Mesenchymal stem cell (in vitro differentiated cells and primary cell): ENCODE measurements at regions not wholly inside any gene's neighbourhood (a gene's known extent, or its start where the extent isn't known, plus 50 kb on each side); places are given as distances from the start of the nearest gene placed in this dataset.

ENCODE experiments used
- DNase-seq: peaks from one replicate; pipeline ENCODE4 v3.0.0-alpha.2; 2013
- H2AFZ ChIP-seq: one replicate; pipeline ENCODE4 v1.6.1; 2013; ENCODE audit warnings: low read depth, mild to moderate bottlenecking, control low read depth, inconsistent platforms, low read length, moderate library complexity
- H2AK5ac ChIP-seq: 2 replicates; pipeline ENCODE4 v1.6.1; 2013; ENCODE audit warnings: low read length, moderate library complexity, mild to moderate bottlenecking, inconsistent platforms; ENCODE audit not compliant: severe bottlenecking
- H2BK120ac ChIP-seq: one replicate; pipeline ENCODE4 v1.6.1; 2013; ENCODE audit warnings: low read depth, mild to moderate bottlenecking, inconsistent platforms, low read length, moderate library complexity
- H2BK12ac ChIP-seq, 2 experiments: one replicate each; pipeline ENCODE4 v1.6.1; 2013; ENCODE audit warnings: inconsistent platforms in 2 of 2, low read length in 2 of 2, mild to moderate bottlenecking in 2 of 2, moderate library complexity in 2 of 2, control low read depth in 1 of 2
- H2BK15ac ChIP-seq: one replicate; pipeline ENCODE4 v1.6.1; 2013; ENCODE audit warnings: mild to moderate bottlenecking, low read depth, inconsistent platforms; ENCODE audit not compliant: poor library complexity, severe bottlenecking
- H2BK5ac ChIP-seq: 2 replicates; pipeline ENCODE4 v1.6.1; 2013; ENCODE audit warnings: low read depth, mild to moderate bottlenecking, low read length, control low read depth, inconsistent platforms; ENCODE audit not compliant: poor library complexity, severe bottlenecking
- H3K14ac ChIP-seq, 2 experiments: one replicate each; pipeline ENCODE4 v1.6.1; 2013; ENCODE audit warnings: inconsistent platforms in 2 of 2, low read length in 2 of 2, control low read depth in 1 of 2, mild to moderate bottlenecking in 1 of 2, moderate library complexity in 1 of 2
- H3K18ac ChIP-seq, 2 experiments: one replicate each; pipeline ENCODE4 v1.6.1; 2013; ENCODE audit warnings: inconsistent platforms in 2 of 2, low read length in 2 of 2, control low read depth in 1 of 2, low read depth in 1 of 2, mild to moderate bottlenecking in 1 of 2
- H3K23ac ChIP-seq, 2 experiments: one replicate each; pipeline ENCODE4 v1.6.1; 2013; ENCODE audit warnings: inconsistent platforms in 2 of 2, low read length in 2 of 2, mild to moderate bottlenecking in 2 of 2, moderate library complexity in 2 of 2, control low read depth in 1 of 2
- H3K27ac ChIP-seq: 2 replicates; pipeline ENCODE4 v1.5.1; 2013; ENCODE audit warnings: mild to moderate bottlenecking, moderate library complexity, low read length, control low read depth, inconsistent platforms; ENCODE audit not compliant: poor library complexity, severe bottlenecking
- H3K27me3 ChIP-seq, 2 experiments: 2 replicates each; pipeline versions ENCODE4 v1.6.1 to v1.7.0; 2013; ENCODE audit warnings: low read length in 2 of 2, mild to moderate bottlenecking in 2 of 2, moderate library complexity in 2 of 2, control low read depth in 1 of 2, inconsistent platforms in 1 of 2; ENCODE audit not compliant: control insufficient read depth in 1 of 2, insufficient read depth in 1 of 2
- H3K36me3 ChIP-seq, 2 experiments: 2 replicates each; pipeline versions ENCODE4 v1.6.1 to v1.7.0; 2013; ENCODE audit warnings: low read length in 2 of 2, control low read depth in 1 of 2, inconsistent platforms in 1 of 2, low read depth in 1 of 2, mild to moderate bottlenecking in 1 of 2; ENCODE audit not compliant: insufficient read depth in 2 of 2, control insufficient read depth in 1 of 2
- H3K4ac ChIP-seq, 2 experiments: one replicate each; pipeline ENCODE4 v1.6.1; 2013; ENCODE audit warnings: inconsistent platforms in 2 of 2, low read length in 2 of 2, mild to moderate bottlenecking in 2 of 2, moderate library complexity in 2 of 2, control low read depth in 1 of 2, low read depth in 1 of 2
- H3K4me1 ChIP-seq: 2 replicates; pipeline ENCODE4 v1.6.1; 2013; ENCODE audit warnings: low read depth, low read length, control low read depth; ENCODE audit not compliant: control insufficient read depth, insufficient read depth
- H3K4me2 ChIP-seq: 2 replicates; pipeline ENCODE4 v1.6.1; 2013; ENCODE audit warnings: low read length, mild to moderate bottlenecking, inconsistent platforms; ENCODE audit not compliant: poor library complexity, severe bottlenecking
- H3K4me3 ChIP-seq, 2 experiments: 2 replicates each; pipeline versions ENCODE4 v1.5.1 to v1.7.0; 2013; ENCODE audit warnings: low read length in 2 of 2, mild to moderate bottlenecking in 2 of 2, control low read depth in 1 of 2, low read depth in 1 of 2; ENCODE audit not compliant: insufficient read depth in 1 of 2
- H3K79me1 ChIP-seq: replicated peaks from 2 replicates; pipeline ENCODE4 v1.6.1; 2013; ENCODE audit warnings: mild to moderate bottlenecking, control low read depth, low read length, inconsistent platforms; ENCODE audit not compliant: poor library complexity, severe bottlenecking
- H3K9ac ChIP-seq: 2 replicates; pipeline ENCODE4 v1.7.0; 2013; ENCODE audit warnings: mild to moderate bottlenecking, low read length, moderate library complexity
- H3K9me3 ChIP-seq: 2 replicates; pipeline ENCODE4 v1.7.0; 2013; ENCODE audit warnings: mild to moderate bottlenecking, low read length; ENCODE audit not compliant: control insufficient read depth
- H4K8ac ChIP-seq: one replicate; pipeline ENCODE4 v1.6.1; 2013; ENCODE audit warnings: inconsistent platforms, mild to moderate bottlenecking, low read length, moderate library complexity
- H4K91ac ChIP-seq: one replicate; pipeline ENCODE4 v1.6.1; 2013; ENCODE audit warnings: mild to moderate bottlenecking, low read length, inconsistent platforms
- WGBS: methylation state at CpG from one replicate; pipeline ENCODE4 v1.1.7; 2013; ENCODE audit warnings: mixed read lengths; 5-methylcytosine and 5-hydroxymethylcytosine counted together

- Histone ChIP-seq H4K91ac (no peak overlapping the region), H3K9ac (no peak overlapping the region), H3K79me1 (no peaks in the 10 kb centered on the region), H4K8ac (no peak overlapping the region), H3K14ac (no peak overlapping the region), H3K27ac (no peak overlapping the region), H2AK5ac (no peak overlapping the region), H3K9me3 (no peaks in the 10 kb centered on the region), H3K36me3 (no peaks in the 10 kb centered on the region), H3K18ac (no peak overlapping the region), H2BK120ac (no peak overlapping the region), H2AFZ (no peak overlapping the region), H3K4me3 (no peak overlapping the region), H3K27me3 (no peaks in the 10 kb centered on the region), H2BK12ac (no peak overlapping the region), H3K23ac (no peak overlapping the region), H3K4ac (no peak overlapping the region), H3K4me2 (no peak overlapping the region), H2BK15ac (no peak overlapping the region), H2BK5ac (no peak overlapping the region), H3K4me1 (no peaks in the 10 kb centered on the region)
- DNase-seq, result no peak
- WGBS, result no CpG with 5 or more reads among the region's 1 CpG
Observed at GRCh38 chr14:98189944-98190343, 1082.1 kb downstream of the BCL11B start.

GRCh38 chr14:98192946-98193345, 1079.1 kb downstream of the BCL11B start:
- H2AK5ac ChIP-seq, result no peak overlapping the region
- H3K9me3 ChIP-seq, result no peaks in the 10 kb centered on the region
- no peak overlapping the region for H4K91ac ChIP-seq
- H3K18ac ChIP-seq, result no peak overlapping the region
- H2BK12ac ChIP-seq, result no peak overlapping the region
- H3K4me2 ChIP-seq, result no peak overlapping the region
- no peaks in the 10 kb centered on the region for H3K4me1 ChIP-seq
- H4K8ac ChIP-seq, result no peak overlapping the region
- H3K4ac ChIP-seq, result no peak overlapping the region
- no peak overlapping the region for H2BK15ac ChIP-seq
- DNase-seq, result no peak
- H3K23ac ChIP-seq, result no peak overlapping the region
- H3K9ac ChIP-seq, result no peak overlapping the region
- H3K27me3 ChIP-seq, result no peaks in the 10 kb centered on the region
- no peaks in the 10 kb centered on the region for H3K36me3 ChIP-seq
- no peak overlapping the region for H2BK5ac ChIP-seq
- no peak overlapping the region for H3K4me3 ChIP-seq
- no peaks in the 10 kb centered on the region for H3K79me1 ChIP-seq
- H3K27ac ChIP-seq, result no peak overlapping the region
- WGBS, result 84% methylated on average over 2 of the region's 2 CpGs
- no peak overlapping the region for H2AFZ ChIP-seq
- H2BK120ac ChIP-seq, result no peak overlapping the region
- H3K14ac ChIP-seq, result no peak overlapping the region

- no peak overlapping the region for H2AK5ac ChIP-seq
- WGBS, result 51% methylated on average over 2 of the region's 2 CpGs
- no peaks in the 10 kb centered on the region for H3K79me1 ChIP-seq
- H2BK15ac ChIP-seq, result no peak overlapping the region
- no peak overlapping the region for H3K14ac ChIP-seq
- H3K23ac ChIP-seq, result no peak overlapping the region
- no peaks in the 10 kb centered on the region for H3K4me1 ChIP-seq
- no peaks in the 10 kb centered on the region for H3K9me3 ChIP-seq
- no peak overlapping the region for H3K27ac ChIP-seq
- DNase-seq, result no peak
- H3K36me3 ChIP-seq, result no peaks in the 10 kb centered on the region
- H3K4ac ChIP-seq, result no peak overlapping the region
- H3K9ac ChIP-seq, result no peak overlapping the region
- no peak overlapping the region for H3K4me2 ChIP-seq
- H3K27me3 ChIP-seq, result no peaks in the 10 kb centered on the region
- no peak overlapping the region for H4K91ac ChIP-seq
- H3K4me3 ChIP-seq, result no peak overlapping the region
- H2BK120ac ChIP-seq, result no peak overlapping the region
- no peak overlapping the region for H2AFZ ChIP-seq
- no peak overlapping the region for H2BK12ac ChIP-seq
- no peak overlapping the region for H4K8ac ChIP-seq
- no peak overlapping the region for H2BK5ac ChIP-seq
- no peak overlapping the region for H3K18ac ChIP-seq
Observed at GRCh38 chr14:98194821-98195220, 1077.2 kb downstream of the BCL11B start.

GRCh38 chr14:98195256-98195655, 1076.7 kb downstream of the BCL11B start:
- DNase-seq, result no peak

More at GRCh38 chr14:98195256-98195655, 1076.7 kb downstream of the BCL11B start:
- H3K4me1 ChIP-seq, result no peaks in the 10 kb centered on the region
- H3K4me2 ChIP-seq, result no peak overlapping the region
- H2AFZ ChIP-seq, result no peak overlapping the region
- H4K8ac ChIP-seq, result no peak overlapping the region
- no peak overlapping the region for H2BK12ac ChIP-seq
- no peak overlapping the region for H3K14ac ChIP-seq
- no peaks in the 10 kb centered on the region for H3K27me3 ChIP-seq
- H4K91ac ChIP-seq, result no peak overlapping the region
- H3K9me3 ChIP-seq, result no peaks in the 10 kb centered on the region
- H3K27ac ChIP-seq, result no peak overlapping the region
- H2BK15ac ChIP-seq, result no peak overlapping the region
- WGBS, result 57% methylated on average over 3 of the region's 3 CpGs
- H3K36me3 ChIP-seq, result no peaks in the 10 kb centered on the region
- H3K4me3 ChIP-seq, result no peak overlapping the region
- no peak overlapping the region for H3K9ac ChIP-seq
- no peak overlapping the region for H2BK120ac ChIP-seq
- no peak overlapping the region for H3K23ac ChIP-seq
- H2AK5ac ChIP-seq, result no peak overlapping the region
- no peak overlapping the region for H2BK5ac ChIP-seq
- H3K79me1 ChIP-seq, result no peaks in the 10 kb centered on the region
- no peak overlapping the region for H3K18ac ChIP-seq
- H3K4ac ChIP-seq, result no peak overlapping the region
